ENCODE measurements at regions not wholly inside any gene's neighbourhood (a gene's known extent, or its start where the extent isn't known, plus 50 kb on each side); places are given as distances from the start of the nearest gene placed in this dataset.

DNA sequence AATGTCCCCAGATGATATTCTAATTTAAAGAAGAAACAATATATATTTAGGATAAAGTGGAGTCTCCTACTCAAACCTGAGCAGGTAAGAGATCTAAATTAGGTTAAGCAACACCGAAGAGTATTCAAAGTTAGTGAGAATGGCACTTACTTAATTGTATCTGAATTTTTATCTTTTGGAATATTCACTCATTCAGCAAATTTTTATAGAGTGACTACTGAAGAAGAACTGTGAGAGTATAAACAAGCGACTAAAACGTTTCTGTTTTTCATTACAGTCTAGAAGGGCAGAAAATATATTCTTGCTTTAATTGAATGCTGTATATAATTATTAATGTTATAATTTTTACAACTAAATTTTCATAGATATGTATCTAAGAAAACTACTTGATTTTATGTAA lies 567.7 kb upstream of the TBL1XR1 start:
- no peak for DNase-seq

DNA sequence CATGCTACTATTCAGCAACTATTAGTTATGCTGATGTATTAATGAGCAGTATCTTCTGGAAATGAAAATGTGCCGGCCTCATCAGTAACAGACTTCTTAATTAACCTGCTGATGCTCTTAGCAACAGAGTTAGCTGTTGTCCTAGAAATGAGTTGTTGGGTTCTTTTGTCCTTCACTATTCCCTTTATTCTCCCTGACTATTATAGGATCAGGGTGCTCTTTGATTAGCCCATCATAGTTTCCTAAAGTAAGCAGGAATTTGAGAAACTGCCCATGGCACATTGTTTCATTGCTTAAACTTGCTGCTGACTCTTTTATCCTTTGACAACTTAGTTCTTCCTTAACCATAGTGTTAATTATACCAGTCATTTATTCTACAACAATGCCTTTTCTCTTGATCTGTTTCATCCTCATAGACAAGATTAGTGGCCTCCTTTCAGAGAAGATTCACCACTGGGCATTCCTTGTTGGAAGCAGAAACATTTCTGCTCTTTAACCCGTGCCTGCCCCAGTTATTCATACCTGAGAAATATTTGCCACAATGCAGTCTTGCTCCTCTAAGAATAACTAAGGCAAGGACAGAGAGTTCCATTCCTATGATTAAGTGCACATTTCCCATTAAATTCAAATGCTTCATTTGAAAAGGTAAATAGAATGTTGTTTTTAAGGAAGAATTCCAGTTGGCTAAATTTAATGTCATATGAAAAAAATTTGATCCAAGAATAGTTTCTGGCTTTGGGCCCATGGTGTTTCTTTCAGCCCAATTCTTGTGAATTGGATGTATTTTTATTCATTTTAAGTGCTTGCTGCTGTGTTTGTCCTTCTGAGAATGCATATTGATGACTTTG lies 573.3 kb upstream of the TBL1XR1 start:
- DNase-seq = peak; percentile 81

DNA sequence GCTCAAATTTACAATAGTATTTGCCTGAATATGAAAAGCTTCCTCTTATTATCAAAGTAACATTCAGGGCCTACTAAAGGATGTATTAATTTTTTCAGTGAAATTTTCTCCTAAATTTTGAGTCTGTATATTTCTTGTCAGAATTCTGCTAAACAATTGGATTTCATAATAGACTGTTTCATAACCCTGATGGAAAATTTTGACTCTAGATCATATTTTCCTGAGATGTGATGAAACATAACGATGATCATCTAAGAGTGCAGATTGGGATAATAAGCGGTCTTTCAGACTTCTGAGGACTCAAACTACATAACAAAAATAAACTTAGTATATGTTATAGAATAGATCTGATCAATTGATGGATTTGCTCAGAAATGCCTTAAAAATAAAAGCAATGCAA lies 574.5 kb upstream of the TBL1XR1 start:
- DNase-seq = no peak

DNA sequence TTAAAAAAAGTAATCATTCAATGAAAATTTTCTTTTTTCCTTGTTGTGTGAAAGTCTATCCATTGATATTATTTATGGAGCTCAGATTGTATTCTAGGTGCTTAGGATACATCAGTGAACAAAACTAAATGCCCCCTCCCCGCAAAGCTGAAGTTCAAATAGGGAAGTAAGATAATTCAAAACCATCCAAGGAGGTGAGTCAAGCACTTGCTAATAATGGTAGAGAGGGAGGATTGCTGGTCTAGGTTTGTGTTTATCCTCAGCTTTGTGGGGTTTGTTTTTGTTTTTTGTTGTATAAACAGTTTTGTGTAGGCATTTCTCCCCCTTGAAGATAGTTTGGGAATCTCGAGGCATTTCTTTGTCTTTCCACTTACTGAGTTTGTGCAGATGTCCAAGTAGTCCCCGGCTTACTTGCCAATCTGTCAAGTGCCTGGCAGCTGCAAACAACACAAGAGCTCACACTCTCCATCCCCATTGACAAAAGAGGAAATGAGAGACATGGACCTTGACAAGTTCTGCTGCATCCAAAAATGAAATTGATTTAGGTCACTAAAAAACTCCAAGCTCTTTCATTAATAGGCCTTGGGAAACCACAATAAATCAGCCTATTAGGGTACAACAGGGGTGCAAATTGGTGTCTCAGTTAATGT lies 575.8 kb upstream of the TBL1XR1 start:
- DNase-seq = no peak

DNA sequence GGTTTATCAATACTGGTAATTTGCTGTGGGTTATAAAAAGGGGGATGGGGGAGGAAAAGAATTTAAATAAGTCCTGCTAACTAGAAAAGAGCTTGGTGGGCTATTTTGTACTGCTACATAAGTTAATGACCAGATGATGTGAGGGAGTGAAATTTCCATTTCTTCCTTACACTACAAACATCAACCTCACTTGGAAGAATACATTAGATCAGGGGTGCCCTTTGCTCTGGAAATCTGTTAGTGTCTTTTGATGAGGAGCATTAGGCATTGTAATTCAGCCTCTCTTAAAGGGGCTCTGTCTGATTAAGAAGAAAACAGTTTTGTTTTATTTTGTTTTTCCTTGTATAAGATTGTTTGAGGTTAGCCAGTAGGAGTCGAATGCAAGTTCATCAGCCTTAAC lies 576.4 kb upstream of the TBL1XR1 start:
- DNase-seq = no peak

DNA sequence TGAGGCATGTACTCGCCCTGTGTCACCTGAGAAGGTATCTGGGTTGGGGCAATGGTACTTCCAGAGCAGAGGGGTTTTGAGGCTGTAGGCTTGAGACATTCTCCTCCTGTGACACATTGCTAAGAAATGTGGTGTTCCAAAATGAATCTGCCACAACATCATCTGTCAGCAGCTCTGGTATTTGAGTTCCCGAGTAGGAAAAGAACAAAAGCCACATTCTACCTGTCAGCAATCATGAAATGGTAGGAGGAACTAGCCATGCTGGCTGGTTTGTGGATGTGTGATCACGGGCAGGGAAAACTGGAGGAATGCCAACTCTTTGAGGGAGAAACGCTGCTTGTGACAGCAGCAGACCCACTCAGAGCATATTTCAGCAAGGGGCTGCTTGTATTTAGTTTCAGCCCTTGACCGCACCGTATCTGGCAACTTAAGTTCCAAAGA lies 579.4 kb upstream of the TBL1XR1 start:
- DNase-seq = peak; percentile 93

DNA sequence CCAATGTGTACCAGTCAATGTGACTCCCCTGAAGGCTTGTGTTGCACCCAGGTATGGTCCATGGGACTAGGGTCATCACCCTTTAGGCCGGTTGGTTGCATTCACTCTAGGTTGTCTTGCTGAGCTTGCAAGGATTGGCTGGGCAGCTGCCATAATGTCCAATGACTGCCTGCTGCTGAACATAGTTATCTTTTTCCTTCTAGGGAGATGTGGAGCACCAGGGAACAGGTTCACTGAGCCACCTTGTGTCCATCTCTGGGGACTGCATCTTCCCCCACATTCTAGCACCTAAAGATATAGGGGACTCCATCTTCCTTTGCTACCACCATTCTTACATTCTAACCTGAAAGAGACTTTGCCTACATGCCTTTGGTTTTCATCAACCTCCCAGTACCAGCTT lies 580.4 kb upstream of the TBL1XR1 start:
- DNase-seq = peak; percentile 69

DNA sequence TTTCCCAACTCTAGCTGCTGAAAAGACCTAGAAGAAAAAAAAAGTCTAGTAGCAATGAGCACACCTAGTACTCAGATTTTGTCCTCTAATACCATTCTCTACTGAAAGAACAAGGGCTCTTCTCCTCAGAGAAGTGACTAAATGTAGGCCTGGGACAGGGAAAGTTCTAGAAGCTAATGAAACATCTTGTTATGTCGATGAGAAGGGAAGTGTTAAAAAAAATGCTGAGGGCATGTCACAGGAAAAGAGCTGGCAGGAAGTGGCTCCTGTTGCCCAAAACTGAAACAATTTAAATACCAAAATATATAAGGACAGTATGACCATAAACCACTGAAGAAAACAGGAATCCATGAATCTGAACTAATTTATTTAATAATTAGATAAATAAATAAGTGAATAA lies 581.4 kb upstream of the TBL1XR1 start:
- DNase-seq = no peak

DNA sequence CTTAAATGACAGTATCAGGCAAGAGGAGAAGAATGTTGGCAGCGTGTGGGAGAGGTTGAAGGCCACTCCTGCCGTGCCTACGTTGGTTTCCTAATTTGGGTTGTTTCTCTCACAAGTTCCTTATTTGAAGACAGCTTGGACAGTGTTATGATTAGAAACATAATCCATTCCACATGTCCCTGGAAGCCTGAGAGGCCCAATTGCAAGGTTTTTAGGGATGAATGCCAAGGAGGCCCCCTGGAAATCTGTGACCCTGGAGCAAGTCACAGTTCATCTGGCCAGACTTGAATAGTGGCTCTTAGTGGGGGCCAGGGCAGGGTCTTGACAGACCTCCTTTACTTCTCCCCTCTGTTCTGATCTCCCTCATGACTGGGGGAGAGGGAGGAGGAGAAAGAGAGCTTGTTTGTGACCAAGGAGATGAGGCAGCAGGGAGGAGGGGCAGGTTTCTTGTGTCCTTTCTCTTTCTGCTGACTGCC lies 584.4 kb upstream of the TBL1XR1 start:
- peak; percentile 90 for DNase-seq

DNA sequence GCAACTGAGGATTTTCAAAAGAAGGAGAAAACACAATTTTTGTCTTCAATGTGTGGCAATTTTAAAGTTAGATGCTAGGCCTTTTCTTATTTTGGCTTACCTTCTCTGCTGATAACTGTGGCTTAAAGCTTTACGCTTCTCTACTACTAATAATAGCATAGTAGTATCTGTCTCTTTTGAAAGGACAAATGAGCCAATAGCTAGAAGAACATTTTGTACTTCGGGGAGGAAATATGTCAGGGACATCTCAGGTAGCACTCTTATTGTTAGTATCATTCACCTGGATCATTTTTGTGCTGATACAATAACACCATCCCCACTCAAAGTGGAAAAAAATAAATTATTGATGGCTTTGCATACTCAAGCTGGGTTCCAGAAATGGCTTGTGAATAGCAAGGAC lies 586.1 kb upstream of the TBL1XR1 start:
- DNase-seq = no peak

DNA sequence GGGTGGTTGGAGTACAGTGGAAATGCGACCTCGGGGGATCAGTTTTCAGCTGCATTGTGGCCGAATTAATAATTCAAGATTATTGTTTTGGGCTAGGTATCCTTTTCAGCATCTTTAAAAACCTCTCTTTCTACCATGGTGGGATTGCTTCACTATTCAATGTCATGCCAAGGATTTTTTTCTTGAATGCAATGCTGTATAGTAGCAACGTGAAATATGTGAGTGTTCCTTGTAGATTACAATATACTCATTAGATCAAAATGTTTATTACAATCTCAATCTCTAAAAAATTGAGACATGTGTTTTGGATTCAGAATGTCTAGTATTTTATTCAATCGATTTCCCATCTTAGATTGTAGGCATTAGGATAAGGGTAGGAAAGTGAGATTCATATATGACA lies 586.5 kb upstream of the TBL1XR1 start:
- DNase-seq = no peak

DNA sequence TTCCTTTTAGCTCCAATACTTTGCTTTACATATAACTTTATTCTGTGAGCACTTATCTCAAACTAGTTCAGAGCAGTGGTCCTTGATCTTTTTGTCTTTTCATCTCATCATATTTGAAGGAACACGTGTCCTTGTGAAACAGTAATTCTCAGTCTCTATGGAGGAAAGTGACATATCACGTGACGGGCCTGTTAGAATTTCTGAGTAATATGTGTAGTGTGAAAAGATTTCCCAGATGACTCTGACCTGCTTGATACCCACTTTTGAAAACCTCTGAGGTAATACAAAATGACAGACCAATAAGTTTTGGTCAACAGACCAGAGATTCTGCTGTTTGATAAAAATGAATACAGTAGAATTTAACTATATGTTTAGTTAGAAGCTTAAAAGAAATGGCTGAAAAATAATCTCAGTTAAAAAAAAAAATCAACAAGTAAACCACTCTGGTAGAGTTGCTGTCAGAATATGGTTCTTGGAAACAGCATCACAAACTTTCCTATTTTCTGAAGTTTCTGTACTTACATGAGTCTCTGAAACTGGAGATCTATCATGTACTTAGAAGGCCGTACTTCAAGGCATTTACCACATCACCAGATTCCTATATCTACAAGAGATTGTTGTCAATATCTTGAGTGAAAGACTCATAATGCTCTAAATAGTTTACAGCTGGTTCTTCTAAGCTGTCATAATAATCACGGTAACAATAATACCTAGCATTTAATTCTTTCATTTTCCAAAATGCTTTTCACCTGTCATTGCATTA lies 590.2 kb upstream of the TBL1XR1 start:
- DNase-seq = no peak

DNA sequence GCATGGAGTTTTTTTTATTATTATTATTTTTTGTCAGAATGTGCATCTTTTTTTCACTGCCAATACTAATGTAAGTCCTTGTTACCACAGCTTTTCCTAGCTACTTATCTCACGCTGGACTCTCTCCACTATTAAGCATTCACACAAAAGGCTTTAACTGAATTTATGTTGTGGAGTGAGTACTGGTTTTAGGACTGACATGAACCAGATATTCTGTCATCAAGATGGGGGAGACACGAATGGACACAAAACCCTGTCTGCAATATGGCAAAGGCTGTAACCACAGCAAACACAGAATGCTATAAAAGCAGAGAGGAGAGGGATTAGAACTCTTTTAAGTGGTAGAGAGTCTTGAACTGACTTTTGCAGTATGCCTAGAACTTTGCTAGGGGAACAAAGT lies 592.2 kb upstream of the TBL1XR1 start:
- no peak for DNase-seq

DNA sequence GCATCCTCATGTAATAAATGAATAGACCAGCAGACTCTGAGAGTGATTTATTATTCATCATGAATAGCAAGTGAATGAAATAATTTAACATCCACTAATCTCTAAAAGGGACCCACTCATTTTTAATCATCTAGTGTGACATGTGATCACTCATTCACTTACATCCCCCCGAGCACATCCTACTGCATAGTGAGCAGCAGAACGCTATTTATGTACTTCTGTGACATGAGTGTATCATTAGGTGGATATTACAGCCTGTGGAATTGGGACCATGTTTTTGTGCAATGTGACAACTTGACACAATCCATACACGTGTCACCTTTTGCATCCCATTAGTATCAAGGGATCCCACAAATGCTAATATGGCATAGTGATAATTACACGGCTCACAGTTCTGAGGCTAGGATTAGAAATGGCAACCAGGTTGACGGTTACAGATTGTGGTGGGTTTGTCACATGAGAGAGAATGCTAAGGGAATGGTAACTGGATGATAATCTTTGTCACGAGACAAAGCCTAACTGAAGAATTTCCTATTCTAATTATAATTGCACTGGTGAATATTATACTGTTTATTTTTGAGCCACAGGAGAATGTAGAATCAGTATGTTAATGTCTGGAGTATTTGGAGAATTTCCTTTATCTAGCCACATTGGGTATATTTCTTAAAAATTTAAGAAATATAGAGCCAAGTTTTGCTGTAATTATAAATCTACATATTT lies 595.2 kb upstream of the TBL1XR1 start:
- no peak for DNase-seq

DNA sequence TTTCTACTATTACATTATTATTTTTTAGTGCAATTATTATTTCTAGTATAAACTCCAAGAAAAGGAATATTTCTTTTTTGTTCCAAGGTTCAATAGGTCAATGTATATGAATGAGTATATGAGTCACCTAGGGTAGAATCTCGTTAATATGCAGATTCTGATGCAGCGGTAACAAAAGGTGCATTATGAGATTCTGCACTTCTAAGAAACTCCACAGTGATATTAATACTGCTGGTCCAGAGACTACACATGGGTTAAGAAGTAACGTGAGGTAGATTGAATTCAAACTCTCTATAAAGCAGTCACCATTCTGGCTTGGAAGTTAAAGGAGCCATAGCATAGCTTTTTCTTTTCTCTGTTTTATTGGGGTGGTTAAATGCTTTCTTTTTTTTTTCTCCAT lies 596.2 kb upstream of the TBL1XR1 start:
- no peak for DNase-seq

DNA sequence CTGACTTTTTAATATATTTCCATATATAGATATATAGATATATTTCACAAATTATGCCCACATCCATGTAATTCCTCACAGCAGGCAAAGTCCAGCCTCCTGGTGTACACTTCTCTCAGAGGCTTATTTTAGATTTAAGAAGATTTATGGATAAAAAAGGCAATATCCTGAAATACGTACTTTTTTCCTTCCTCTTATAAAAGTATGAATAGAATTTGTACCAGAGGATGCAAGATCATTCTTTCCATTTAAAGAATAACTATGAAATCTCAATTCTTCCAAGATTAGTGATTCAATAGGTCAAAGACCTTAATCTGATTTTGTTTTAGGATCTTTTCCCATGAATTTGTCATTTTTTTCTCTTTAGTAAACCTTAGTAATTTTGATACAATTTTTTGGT lies 597.9 kb upstream of the TBL1XR1 start:
- no peak for DNase-seq

DNA sequence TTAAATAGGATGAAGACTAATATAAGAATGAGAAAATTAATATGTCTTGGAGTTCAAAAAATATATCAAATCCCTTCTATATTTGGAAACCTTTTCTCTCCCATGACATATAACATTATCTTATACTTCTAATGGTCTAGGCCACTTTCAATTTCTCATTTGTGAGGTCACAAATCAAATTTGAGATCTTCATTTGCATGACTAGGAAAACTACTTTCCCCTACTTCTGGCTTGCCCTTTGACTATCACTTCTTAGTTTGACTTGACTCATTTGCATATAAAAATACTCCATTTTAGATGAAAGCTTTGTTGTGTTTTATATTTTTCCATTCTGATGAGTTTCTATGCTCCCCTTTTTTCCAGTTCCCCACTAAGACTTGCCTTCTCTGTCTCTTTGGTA lies 598.6 kb upstream of the TBL1XR1 start:
- DNase-seq = no peak

DNA sequence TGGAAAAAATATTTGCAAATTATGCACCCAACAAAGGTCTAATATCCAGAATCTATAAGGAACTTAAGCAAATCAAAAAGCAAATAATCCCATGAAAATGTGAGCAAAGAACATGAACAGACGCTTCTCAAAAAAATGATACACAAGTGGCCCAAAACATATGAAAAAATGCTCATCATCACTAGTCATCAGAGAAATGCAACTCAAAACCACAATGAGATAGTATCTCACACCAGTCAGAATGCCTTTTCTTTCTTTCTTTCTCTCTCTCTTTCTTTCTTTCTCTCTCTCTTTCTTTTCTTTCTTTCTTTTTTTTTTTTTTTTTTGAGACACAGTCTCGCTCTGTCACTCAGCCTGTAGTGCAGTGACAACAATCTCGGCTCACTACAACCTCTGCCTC lies 602.9 kb upstream of the TBL1XR1 start:
- DNase-seq = peak; percentile 68

DNA sequence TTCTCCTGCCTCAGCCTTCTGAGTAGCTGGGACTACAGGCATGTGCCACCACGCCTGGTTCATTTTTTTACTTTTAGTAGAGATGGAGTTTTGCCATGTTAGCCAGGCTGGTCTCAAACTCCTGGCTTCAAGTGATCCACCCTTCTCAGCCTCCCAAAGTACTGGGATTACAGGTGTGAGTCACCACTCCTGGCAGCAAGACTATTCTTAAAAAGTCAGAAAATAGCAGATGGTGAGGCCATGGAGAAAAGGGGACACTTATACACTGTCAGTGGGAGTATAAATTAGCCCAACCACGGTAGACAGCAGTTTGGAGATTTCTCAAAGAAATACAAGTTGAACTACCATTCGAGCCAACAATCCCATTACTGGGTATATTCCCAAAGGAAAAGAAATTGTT lies 603.3 kb upstream of the TBL1XR1 start:
- peak; percentile 53 for DNase-seq

DNA sequence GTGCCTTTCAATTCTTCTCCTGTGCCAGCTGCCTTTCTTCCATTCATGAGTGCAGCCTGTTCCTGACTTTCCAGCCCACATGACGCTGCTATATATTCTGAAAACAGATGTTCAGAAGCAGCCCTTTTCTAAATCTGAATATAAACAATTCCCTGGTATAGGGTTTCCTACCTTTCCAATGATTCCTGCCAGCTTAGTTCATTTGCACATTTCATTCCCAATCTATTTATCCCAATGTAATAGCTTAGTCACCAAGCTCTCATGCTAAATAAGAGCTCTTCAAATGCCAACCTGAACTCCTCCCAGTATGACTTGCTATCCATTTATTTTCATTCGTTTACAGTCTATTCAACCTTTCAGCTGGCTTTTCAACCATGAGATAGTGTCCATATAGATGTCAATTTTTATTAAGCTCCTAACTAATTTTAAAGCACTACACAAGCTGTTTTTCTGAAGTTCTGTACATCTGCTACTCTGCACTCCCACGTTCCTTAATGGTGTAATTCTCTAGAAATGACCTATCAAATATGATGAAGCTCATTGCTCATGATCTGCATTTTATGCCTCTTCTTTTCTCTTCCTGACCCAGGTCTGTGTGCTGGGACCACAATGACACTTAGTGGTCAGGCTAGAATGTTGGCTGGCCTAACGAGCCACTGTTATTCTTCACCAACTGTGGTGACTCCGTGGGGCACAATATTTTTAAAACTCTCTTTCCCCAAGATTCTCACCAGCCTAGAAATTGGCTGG lies 605.0 kb upstream of the TBL1XR1 start:
- peak; percentile 42 for DNase-seq

DNA sequence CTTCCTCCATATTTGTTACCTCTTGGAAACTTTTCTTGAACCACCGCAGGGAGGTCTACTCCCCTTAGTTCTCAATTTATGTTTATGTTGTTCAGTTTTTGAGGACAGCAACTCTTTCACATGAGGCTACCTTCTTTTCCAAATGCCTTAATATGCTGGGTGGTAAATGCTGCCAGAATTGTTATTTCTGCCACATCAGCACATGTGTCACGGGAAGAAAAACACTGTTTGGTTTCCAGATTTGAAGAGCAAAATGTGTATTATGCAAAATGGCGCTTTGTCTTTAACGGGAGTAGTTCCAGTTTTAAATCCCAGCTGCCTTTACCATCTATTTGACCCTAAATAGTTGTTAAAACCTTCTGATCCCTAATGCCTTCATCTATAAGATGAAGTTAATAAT lies 606.2 kb upstream of the TBL1XR1 start:
- no peak for DNase-seq

DNA sequence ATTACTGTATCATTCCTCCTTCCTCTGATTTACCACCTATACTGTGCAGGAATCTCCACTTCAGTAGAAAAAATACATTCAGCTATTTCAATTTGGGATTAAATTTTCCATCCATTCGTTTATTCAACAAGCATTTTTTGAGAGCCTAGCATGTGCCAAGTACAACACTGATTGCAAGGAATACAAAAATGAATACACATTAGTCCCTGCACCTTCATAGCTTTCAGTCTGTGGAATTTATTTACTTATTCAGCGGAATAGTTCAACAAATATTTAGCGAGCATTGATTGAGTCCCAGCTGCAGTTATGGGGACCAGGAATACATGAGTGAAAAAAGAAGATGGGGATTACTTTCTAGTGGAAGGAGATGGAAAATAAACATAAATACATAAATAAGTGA lies 606.8 kb upstream of the TBL1XR1 start:
- DNase-seq = no peak
